ENCODE measurements at regions not wholly inside any gene's neighbourhood (a gene's known extent, or its start where the extent isn't known, plus 50 kb on each side); places are given as distances from the start of the nearest gene placed in this dataset.
"Not testable (repeated sequence)": the region's sequence is repeated elsewhere in the genome, so short reads cannot be mapped to it uniquely, and the experiment has no call there.

GRCh38 chrX:30995705-30996104 lies 76.1 kb downstream of the FTHL17 start:
- WGBS, 3 donors: 88 to 92% (median 89%) methylated on average over 3 of the region's 3 CpGs
- no peak overlapping the region for H3K27ac ChIP-seq
- DNase-seq: no peak
- no peaks in the 10 kb centered on the region for H3K36me3 ChIP-seq
- no peaks in the 10 kb centered on the region for H3K9me3 ChIP-seq
- H3K27me3 ChIP-seq: no peaks in the 10 kb centered on the region
- intact Hi-C loops (cut with DNase I): no loop called here
- no peak overlapping the region for H3K4me3 ChIP-seq
- no peak for TF ChIP-seq CTCF (IDR thresholded peaks at IDR 0.05)
- TF ChIP-seq EP300 (IDR thresholded peaks at IDR 0.05): no peak
- TF ChIP-seq POLR2A (IDR thresholded peaks at IDR 0.05): no peak
- no peaks in the 10 kb centered on the region for H3K4me1 ChIP-seq (ENCODE audit: insufficient read depth)

GRCh38 chrX:30995060-30995700 lies 76.7 kb downstream of the FTHL17 start:
- 49 to 62% (median 57%) methylated on average over 1 of the region's 1 CpG for WGBS, 3 donors
- Histone ChIP-seq H3K27me3 (no peaks in the 10 kb centered on the region), H3K27ac (no peak overlapping the region), H3K4me3 (no peak overlapping the region), H3K9me3 (no peaks in the 10 kb centered on the region), H3K36me3 (no peaks in the 10 kb centered on the region), H3K4me1 (ENCODE audit: insufficient read depth) (no peaks in the 10 kb centered on the region)
- intact Hi-C loops (cut with DNase I): no loop called here
- DNase-seq: no peak
- TF ChIP-seq EP300 (IDR thresholded peaks at IDR 0.05) (no peak), POLR2A (IDR thresholded peaks at IDR 0.05) (no peak), CTCF (IDR thresholded peaks at IDR 0.05) (no peak)

DNA sequence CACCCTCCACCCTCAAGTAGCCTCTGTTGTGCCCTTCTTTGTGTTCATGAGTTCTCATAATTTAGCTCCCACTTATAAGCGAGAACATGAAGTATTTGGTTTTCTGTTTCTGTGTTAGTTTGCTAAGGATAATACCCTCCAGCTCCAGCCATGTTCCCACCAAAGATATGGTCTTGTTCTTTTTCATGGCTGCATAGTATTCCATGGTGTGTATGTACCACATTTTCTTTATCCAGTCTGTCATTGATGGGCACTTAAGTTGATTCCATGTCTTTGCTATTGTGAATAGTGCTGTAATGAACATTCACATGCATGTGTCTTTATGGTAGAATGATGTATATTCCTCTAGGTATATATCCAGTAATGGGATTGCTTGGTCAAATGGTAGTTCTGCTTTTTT lies 77.8 kb downstream of the FTHL17 start:
- WGBS, 3 donors: 92 to 94% (median 92%) methylated on average over 1 of the region's 1 CpG
- H3K4me3 ChIP-seq; DNase-seq; H3K4me1 ChIP-seq (ENCODE audit: insufficient read depth); H3K27ac ChIP-seq; H3K27me3 ChIP-seq; H3K9me3 ChIP-seq; intact Hi-C loops (cut with DNase I); H3K36me3 ChIP-seq: not testable (repeated sequence)

DNA sequence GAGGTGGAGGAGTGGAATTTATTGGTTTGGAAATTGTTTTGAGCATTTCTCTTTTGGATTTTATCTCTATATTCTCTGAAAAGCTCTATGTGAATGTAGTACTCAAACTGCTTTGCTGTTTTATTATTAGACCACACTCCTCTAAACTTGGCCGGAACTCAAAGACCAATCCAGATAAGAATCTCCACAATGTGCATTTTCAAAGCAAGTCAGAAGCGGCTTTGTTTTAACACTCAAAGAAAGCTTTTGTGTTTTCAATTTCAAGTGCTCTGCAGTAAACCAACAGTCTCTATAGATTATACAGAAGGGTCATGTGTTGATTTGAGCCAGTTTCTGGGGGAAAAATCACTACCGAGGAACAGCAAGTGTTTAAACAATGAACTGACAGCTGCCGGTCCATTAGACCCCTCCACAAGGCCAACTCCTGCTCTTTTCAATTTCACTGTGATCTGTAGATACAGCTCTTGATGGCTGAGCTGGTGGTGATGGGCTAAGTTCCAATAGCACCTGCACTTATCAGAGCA lies 79.4 kb downstream of the FTHL17 start:
- no peak for DNase-seq
- Histone ChIP-seq H3K4me1 (ENCODE audit: insufficient read depth) (no peaks in the 10 kb centered on the region), H3K27me3 (no peaks in the 10 kb centered on the region), H3K27ac (no peak overlapping the region), H3K4me3 (no peak overlapping the region), H3K9me3 (no peaks in the 10 kb centered on the region), H3K36me3 (no peaks in the 10 kb centered on the region)
- TF ChIP-seq CTCF (IDR thresholded peaks at IDR 0.05) (no peak), POLR2A (IDR thresholded peaks at IDR 0.05) (no peak), EP300 (IDR thresholded peaks at IDR 0.05) (no peak)
- intact Hi-C loops (cut with DNase I): no loop called here
- WGBS, 3 donors: 33 to 43% (median 39%) methylated on average over 4 of the region's 4 CpGs

GRCh38 chrX:30990361-30990760 lies 81.5 kb downstream of the FTHL17 start:
- no peak for TF ChIP-seq POLR2A (IDR thresholded peaks at IDR 0.05)
- no peak for TF ChIP-seq CTCF (IDR thresholded peaks at IDR 0.05)
- no peak for TF ChIP-seq EP300 (IDR thresholded peaks at IDR 0.05)
- Histone ChIP-seq H3K36me3 (no peaks in the 10 kb centered on the region), H3K27me3 (no peaks in the 10 kb centered on the region), H3K27ac (no peak overlapping the region), H3K4me1 (ENCODE audit: insufficient read depth) (no peaks in the 10 kb centered on the region), H3K4me3 (no peak overlapping the region), H3K9me3 (no peaks in the 10 kb centered on the region)
- 52 to 69% (median 62%) methylated on average over 2 of the region's 2 CpGs for WGBS, 3 donors
- intact Hi-C loops (cut with DNase I): no loop called here
- DNase-seq: no peak

All from ovary (tissue), 7 donors.